Skeletal muscle satellite cell (primary cell): ENCODE measurements at regions not wholly inside any gene's neighbourhood (a gene's known extent, or its start where the extent isn't known, plus 50 kb on each side); places are given as distances from the start of the nearest gene placed in this dataset.

Source experiments
- H3K27me3 ChIP-seq: 2 replicates; pipeline ENCODE4 v1.7.0; 2013; ENCODE audit warnings: low read length; ENCODE audit not compliant: control insufficient read depth, insufficient read depth
- H3K36me3 ChIP-seq: 2 replicates; pipeline ENCODE4 v1.7.0; 2013; ENCODE audit warnings: mild to moderate bottlenecking, control low read depth, low read length; ENCODE audit not compliant: insufficient read depth
- H3K4me1 ChIP-seq: 2 replicates; pipeline ENCODE4 v1.7.0; 2013; ENCODE audit warnings: low read length; ENCODE audit not compliant: control insufficient read depth, insufficient read depth
- H3K4me2 ChIP-seq: 2 replicates; pipeline ENCODE4 v1.7.0; 2013; ENCODE audit warnings: mild to moderate bottlenecking, low read length
- H3K4me3 ChIP-seq: 2 replicates; pipeline ENCODE4 v1.7.0; 2013; ENCODE audit warnings: low read length
- H3K9ac ChIP-seq: 2 replicates; pipeline ENCODE4 v1.7.0; 2013; ENCODE audit warnings: mild to moderate bottlenecking, low read depth, low read length, moderate library complexity
- H3K9me3 ChIP-seq: replicated peaks from 2 replicates; pipeline ENCODE4 v1.7.0; 2013; ENCODE audit warnings: mild to moderate bottlenecking, control low read depth, low read length

DNA sequence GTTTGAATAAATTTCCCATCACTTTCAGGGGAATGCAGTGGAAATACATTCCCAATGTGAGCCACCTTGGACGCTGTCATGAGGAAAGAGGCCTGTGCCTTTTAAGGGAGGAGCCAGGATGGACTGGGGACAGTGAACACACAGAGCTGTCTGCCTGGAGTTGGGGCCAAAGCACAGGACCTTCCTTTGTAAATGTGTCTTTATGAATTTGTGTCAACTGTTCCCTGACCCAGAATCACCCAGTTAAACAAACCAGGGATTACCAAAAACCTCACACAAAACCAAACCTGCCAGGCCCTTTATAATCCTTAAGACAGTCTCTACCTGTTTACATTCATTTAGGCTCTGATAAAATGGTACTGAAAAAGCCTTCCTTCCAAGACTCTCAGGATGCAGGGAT is 513.7 kb downstream of the MAFB start:
- no peak overlapping the region for H3K4me2 ChIP-seq
- no peaks in the 10 kb centered on the region for H3K36me3 ChIP-seq
- H3K9me3 ChIP-seq: no peaks in the 10 kb centered on the region
- no peak overlapping the region for H3K9ac ChIP-seq
- no peaks in the 10 kb centered on the region for H3K27me3 ChIP-seq
- no peak overlapping the region for H3K4me3 ChIP-seq
- no peaks in the 10 kb centered on the region for H3K4me1 ChIP-seq

- H3K9me3 ChIP-seq: no peaks in the 10 kb centered on the region
- H3K27me3 ChIP-seq: no peaks in the 10 kb centered on the region
- H3K36me3 ChIP-seq: no peaks in the 10 kb centered on the region
- H3K4me1 ChIP-seq: no peaks in the 10 kb centered on the region
- no peak overlapping the region for H3K4me2 ChIP-seq
- H3K9ac ChIP-seq: no peak overlapping the region
- no peak overlapping the region for H3K4me3 ChIP-seq
Observed at GRCh38 chr20:40173872-40174271, 515.2 kb downstream of the MAFB start.

DNA sequence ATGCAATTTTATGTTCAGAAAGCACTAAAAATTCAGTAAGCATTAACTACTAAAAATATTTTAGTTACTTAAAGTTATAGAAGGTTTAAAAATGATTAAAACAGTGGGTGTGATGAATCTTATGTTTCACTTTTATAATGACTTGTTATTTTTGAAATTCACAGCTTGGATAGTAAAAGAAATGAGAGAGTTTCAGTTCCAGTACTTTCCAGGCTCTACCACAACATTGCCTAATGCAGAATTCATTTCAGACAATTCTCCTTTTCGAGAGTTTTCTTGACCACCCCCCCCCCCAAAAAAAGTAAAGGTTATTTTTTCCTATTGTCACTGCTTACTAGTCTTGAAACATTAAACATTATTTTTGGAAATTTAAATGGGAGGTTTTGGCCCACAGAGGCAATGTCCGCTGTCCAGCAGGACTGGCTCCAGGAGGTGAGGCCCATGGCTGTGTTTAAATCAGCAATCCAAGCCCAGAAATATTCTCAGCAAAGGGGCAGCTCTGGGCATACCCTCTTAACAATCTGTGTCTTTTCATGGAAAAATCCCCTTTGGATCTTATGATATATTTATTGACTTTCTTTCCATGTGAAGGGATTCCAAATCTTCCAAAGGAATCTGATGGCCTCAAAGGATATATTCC is 519.9 kb downstream of the MAFB start:
- no peak overlapping the region for H3K4me3 ChIP-seq
- no peaks in the 10 kb centered on the region for H3K9me3 ChIP-seq
- no peaks in the 10 kb centered on the region for H3K4me1 ChIP-seq
- H3K4me2 ChIP-seq: no peak overlapping the region
- H3K36me3 ChIP-seq: no peaks in the 10 kb centered on the region
- no peaks in the 10 kb centered on the region for H3K27me3 ChIP-seq
- H3K9ac ChIP-seq: no peak overlapping the region

- H3K4me3 ChIP-seq: no peak overlapping the region
- H3K9ac ChIP-seq: no peak overlapping the region
- H3K4me1 ChIP-seq: no peaks in the 10 kb centered on the region
- no peaks in the 10 kb centered on the region for H3K36me3 ChIP-seq
- no peak overlapping the region for H3K4me2 ChIP-seq
- H3K9me3 ChIP-seq: no peaks in the 10 kb centered on the region
- peaks cover 3% of the 10 kb centered on the region for H3K27me3 ChIP-seq
Observed at GRCh38 chr20:40161391-40161790, 527.6 kb downstream of the MAFB start.

DNA sequence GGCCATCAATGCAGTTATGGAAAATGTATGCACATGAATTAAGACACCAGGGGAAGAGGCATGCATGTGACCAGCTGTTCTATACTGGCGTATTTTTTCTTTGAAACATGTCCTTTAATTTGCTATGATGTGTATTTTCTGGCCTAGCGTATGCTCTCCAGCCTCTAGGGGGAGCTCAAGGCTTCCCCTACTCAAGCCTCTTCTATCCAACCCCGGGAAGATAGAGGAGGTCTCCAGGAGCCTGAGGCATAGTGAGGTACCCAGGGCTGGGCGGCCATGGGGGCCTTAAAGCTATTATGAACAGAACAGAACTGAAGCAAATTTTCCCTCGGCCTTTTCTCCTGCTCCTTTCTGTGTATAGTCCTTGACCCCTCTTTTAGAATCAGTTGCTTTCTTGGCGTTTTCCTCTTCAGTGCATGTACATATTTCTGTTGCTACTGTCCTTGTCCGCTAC is 528.9 kb downstream of the MAFB start:
- Histone ChIP-seq H3K27me3 (peaks cover 12% of the 10 kb centered on the region), H3K4me3 (no peak overlapping the region), H3K4me2 (no peak overlapping the region), H3K4me1 (no peaks in the 10 kb centered on the region), H3K9me3 (no peaks in the 10 kb centered on the region), H3K36me3 (no peaks in the 10 kb centered on the region), H3K9ac (no peak overlapping the region)

DNA sequence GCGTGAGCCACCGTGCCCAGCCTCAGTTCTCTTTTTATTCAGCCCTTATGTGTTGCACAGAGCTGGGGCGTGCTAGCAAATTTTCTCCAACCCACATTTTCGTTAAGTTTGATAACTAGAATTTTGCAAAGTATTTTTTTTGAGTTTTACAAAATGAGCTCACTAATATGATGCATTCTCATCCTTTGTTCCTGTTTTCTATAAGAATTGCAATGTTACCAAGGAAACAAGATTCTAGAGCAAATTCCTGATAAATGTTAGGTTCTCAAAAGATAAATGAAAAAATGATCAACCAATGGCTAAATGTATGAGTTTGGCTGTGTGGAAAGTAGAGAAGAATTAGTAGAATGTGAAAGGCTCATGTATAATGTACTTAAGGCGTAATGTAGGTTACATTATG is 529.8 kb downstream of the MAFB start:
- Histone ChIP-seq H3K4me2 (no peak overlapping the region), H3K4me1 (no peaks in the 10 kb centered on the region), H3K27me3 (peaks cover 12% of the 10 kb centered on the region), H3K4me3 (no peak overlapping the region), H3K9ac (no peak overlapping the region), H3K36me3 (no peaks in the 10 kb centered on the region), H3K9me3 (no peaks in the 10 kb centered on the region)

DNA sequence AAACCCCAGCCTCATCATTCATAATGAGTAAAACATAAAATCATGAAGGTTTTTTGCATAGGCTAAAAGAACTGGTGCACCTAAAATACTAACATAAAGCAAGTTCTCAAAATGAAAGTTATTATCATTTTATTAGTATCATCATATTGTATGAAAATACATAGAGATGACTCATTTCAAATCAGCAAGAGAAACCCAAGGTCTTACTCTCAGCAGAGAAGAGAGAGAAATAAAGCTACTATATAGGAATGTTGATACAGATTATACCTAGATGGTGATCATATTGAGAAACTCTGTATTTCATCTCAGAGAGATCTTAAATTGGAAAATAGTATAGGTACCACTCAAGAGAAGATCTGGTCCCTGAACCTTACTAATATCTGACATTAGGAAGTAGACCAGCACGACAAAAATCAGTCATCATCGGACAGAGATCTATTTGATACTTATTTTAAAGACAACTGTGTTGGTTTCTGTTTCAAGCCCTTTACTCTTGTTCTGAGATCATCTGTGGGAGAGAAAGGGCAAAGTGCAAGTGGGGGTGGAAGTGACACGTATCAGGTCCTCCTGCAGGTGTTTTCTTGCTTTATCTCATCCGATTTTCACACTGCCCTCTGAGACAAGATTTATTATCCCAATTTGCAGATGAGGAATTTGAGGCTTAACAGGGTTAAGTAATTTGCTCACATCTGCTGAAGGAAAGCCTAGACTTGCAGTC is 532.3 kb downstream of the MAFB start:
- no peak overlapping the region for H3K4me2 ChIP-seq

DNA sequence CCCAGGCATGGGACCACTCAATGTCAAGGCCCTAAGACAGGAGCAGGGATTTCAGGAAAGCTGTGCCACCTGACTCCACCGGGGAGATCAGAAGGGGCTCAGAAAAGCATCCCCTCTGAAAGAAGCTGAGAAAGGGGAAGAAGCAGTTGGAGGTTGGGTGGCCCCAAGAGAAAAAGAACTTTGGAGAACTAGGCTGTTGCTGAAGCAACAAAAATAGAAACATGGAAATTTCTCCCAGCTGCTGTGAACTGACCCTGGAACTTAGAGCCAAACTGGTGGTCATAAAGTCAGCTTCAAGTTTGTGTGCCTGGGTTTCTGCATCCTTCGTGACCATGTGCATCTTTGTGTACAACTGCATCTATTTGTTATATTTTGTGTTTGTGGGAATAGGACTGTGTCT is 534.5 kb downstream of the MAFB start:
- Histone ChIP-seq H3K4me2 (no peak overlapping the region), H3K9ac (no peak overlapping the region), H3K9me3 (no peaks in the 10 kb centered on the region), H3K4me1 (no peaks in the 10 kb centered on the region), H3K36me3 (no peaks in the 10 kb centered on the region), H3K27me3 (peaks cover 12% of the 10 kb centered on the region), H3K4me3 (no peak overlapping the region)

More for the DNA sequence above, 532.3 kb downstream of the MAFB start:
- Histone ChIP-seq H3K27me3 (peaks cover 12% of the 10 kb centered on the region), H3K36me3 (no peaks in the 10 kb centered on the region), H3K9ac (no peak overlapping the region), H3K9me3 (no peaks in the 10 kb centered on the region), H3K4me3 (no peak overlapping the region), H3K4me1 (no peaks in the 10 kb centered on the region)

- H3K36me3 ChIP-seq: no peaks in the 10 kb centered on the region
- no peaks in the 10 kb centered on the region for H3K4me1 ChIP-seq
- H3K4me3 ChIP-seq: no peak overlapping the region
- no peak overlapping the region for H3K4me2 ChIP-seq
- H3K9me3 ChIP-seq: no peaks in the 10 kb centered on the region
- no peaks in the 10 kb centered on the region for H3K27me3 ChIP-seq
- H3K9ac ChIP-seq: no peak overlapping the region
Observed at GRCh38 chr20:40148886-40149285, 540.1 kb downstream of the MAFB start.

GRCh38 chr20:40146071-40146470 is 543.0 kb downstream of the MAFB start:
- Histone ChIP-seq H3K27me3 (no peaks in the 10 kb centered on the region), H3K36me3 (no peaks in the 10 kb centered on the region), H3K4me1 (no peaks in the 10 kb centered on the region), H3K4me2 (no peak overlapping the region), H3K9me3 (no peaks in the 10 kb centered on the region), H3K4me3 (no peak overlapping the region), H3K9ac (no peak overlapping the region)

GRCh38 chr20:40144581-40144980 is 544.5 kb downstream of the MAFB start:
- H3K27me3 ChIP-seq: no peaks in the 10 kb centered on the region
- H3K9me3 ChIP-seq: no peaks in the 10 kb centered on the region
- H3K9ac ChIP-seq: no peak overlapping the region
- no peaks in the 10 kb centered on the region for H3K36me3 ChIP-seq
- no peak overlapping the region for H3K4me2 ChIP-seq
- H3K4me3 ChIP-seq: no peak overlapping the region
- H3K4me1 ChIP-seq: no peaks in the 10 kb centered on the region

GRCh38 chr20:40134176-40134575 is 554.9 kb downstream of the MAFB start:
- no peak overlapping the region for H3K4me3 ChIP-seq
- H3K36me3 ChIP-seq: no peaks in the 10 kb centered on the region
- no peak overlapping the region for H3K4me2 ChIP-seq
- H3K4me1 ChIP-seq: no peaks in the 10 kb centered on the region
- peaks cover 4% of the 10 kb centered on the region for H3K27me3 ChIP-seq
- H3K9me3 ChIP-seq: no peaks in the 10 kb centered on the region
- no peak overlapping the region for H3K9ac ChIP-seq
